GM19351 (cell line): ENCODE measurements at regions not wholly inside any gene's neighbourhood (a gene's known extent, or its start where the extent isn't known, plus 50 kb on each side); places are given as distances from the start of the nearest gene placed in this dataset.

Source experiments
- ATAC-seq: cut with Tn5 transposase; IDR thresholded peaks from one replicate; pipeline ENCODE4 v1.9.1; 2021; ENCODE audit warnings: mild to moderate bottlenecking, moderate library complexity; ENCODE audit not compliant: unreplicated experiment

- ATAC-seq, result no peak
Measured at GRCh38 chr18:76255070-76255683, 239.9 kb downstream of the ZNF516 start.

DNA sequence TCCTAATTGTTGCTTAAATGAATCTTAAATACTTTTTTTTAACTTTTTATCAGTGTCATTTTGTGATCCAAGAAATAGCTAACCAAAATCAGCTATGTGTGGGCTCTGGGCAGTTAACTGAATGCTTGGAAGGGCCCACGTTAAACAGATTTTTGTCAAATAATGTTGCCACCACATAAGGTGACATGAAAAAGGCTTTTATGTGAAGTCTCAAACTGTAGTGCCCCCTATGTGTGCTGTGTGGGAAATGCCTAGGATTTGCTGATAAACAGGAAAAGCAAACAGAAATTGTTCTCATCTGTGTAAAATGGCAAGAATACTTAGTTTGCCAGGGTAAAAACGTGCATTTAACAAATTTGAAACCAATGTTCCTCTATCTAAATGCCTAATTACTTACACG is 242.2 kb downstream of the ZNF516 start:
- ATAC-seq, result no peak

- no peak for ATAC-seq
Measured at GRCh38 chr18:76252139-76252538, 242.9 kb downstream of the ZNF516 start.

GRCh38 chr18:76251691-76252090 is 243.4 kb downstream of the ZNF516 start:
- no peak for ATAC-seq

DNA sequence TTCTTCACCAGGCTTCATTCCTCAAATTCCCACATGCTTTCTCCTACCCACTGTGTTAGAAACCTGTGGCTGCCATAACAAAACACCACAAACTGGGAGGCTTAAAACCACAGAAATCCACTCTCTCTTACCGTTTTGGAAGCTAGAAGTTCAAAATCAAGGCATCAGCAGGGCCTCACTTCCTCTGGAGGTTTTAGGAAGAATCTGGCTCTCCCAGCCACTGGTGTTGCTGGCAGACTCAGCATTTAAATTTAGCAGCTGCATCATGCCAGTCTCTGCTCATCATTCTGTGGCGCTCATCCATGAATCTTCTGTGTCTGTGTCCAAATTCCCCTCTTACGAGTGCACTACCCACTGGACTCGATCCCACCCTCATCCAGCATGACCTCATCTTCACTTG is 248.5 kb downstream of the ZNF516 start:
- ATAC-seq, result no peak

- ATAC-seq, result no peak
Measured at GRCh38 chr18:76234676-76235060, 260.4 kb downstream of the ZNF516 start.

DNA sequence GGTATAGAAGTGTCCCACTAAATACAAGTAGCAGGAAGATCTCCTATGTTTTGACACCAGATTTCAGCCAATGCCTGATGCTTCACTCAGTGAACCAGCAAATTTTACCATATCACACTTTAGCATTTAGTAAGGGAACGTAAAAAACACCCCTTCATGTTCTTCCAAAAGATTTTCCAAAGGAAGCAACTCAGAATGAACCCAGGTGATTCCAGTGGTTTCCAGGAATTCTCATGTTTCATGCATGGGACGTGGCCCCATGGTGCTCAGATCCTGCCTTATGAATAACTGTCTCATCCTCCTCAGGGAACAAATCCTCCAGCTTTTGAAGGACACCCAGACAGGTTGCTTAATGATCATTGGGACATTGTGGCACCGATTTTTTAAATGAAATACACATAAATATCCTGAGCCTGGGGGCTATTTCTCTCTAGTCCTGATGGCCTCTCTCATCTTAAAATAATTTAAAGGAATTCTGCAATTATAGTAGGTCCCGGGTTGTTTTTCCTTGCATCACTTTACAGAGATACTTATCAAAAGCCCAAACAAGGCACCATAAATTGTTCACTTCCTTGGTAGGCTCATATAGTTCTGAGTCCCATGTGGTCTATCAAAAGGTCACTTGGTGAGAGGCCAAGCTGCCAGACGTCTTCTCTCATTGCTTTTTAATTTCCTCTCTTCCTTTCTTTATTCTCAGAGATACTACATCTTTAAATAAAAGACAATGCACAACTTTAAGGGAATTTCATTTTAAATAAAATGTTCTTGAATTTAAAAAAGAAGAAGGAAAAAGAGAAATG is 261.0 kb downstream of the ZNF516 start:
- no peak for ATAC-seq

DNA sequence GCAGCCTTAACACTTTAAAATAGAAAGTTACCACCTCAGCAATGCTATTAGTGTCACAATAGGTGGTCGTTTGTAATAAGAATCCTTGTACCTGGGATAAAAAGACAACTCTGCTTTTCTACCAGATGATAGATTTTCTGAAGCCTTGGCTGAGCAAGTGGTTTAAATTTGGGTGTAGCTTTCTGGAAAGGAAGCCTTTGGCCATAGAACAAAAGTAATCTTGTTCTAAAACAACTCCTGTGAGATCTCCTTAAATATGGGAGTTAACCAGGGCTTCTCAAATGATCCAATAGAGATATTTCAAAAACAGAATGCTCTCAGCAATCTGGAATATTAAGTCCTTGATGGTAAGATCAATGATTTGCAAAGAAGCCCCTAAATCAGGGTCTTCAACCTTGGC is 261.6 kb downstream of the ZNF516 start:
- ATAC-seq, result no peak

DNA sequence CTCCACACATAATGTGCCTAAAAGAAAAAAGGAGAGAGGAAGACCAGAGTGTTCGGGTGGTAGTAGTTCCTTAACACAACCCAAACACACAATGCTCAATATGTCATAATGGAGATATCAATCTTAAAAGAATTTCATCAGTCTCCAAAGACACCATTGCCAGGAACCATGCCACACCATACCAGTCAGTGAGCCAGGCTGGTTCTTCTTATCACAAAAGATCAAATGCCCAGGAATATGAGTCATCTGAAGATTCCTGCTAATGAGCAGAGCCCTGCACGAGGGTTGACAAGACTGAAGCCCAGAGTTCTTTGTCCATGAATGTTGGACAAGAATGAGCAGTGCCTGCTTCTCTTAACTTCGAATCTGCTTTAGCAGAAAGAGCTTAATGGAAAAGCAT is 262.3 kb downstream of the ZNF516 start:
- ATAC-seq, result no peak

GRCh38 chr18:76232010-76232409 is 263.0 kb downstream of the ZNF516 start:
- ATAC-seq, result no peak

DNA sequence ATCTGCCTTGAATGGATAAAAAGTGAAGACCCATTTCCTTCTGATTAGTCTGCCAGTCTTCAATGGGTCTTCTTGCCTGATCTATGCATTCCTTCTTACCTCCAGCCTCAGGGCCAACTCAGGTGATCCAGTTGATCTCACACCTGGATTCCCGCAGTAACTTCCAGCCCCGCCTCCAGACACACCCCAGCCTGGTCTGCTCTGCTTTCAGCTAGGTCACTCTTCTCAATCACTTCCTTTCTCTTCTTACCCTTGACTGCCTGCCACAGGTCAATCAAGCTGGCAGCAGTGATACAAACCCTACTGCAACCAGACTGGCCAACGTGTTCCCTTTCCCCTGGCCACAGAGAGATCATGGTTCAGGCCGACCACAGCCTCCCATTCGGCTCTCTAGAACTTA is 263.6 kb downstream of the ZNF516 start:
- no peak for ATAC-seq

DNA sequence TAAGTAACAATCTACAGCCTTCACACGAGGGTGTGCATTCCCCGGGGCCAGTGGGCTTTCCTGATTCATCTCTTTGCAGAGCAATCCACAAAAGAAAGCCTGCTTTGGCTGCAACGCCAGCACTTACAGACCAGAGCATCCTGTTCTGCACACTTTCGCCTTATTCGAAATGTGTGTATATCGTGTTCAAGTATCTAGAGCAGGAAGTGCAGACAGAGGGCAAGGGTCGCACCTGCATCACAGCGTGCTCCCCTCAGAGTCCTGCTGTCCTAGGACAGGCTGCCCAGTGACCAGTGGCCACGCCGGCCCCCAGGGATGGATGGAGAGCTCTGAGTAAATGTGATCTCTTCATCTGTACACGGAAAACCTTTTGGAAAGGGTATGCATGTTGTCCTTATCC is 264.3 kb downstream of the ZNF516 start:
- no peak for ATAC-seq

DNA sequence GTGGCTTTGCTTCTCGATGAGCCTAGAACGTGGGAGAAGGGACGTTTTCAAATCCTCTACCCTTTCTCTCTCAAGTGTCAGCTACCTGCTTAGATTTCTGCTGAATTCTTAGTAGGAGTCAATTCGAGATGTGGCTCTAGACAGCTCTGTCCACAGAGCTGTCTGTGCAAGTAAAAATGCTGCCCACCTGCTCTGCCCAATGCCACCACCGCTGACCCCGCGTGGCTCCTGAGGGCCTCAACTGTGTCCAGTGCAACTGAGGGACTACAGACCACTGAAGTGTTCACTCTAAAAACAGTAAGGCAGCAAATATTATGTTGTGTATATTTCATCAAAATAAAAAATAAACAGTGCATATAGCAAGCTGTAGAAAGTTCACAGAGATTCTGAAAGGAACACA is 266.3 kb downstream of the ZNF516 start:
- ATAC-seq, result no peak

DNA sequence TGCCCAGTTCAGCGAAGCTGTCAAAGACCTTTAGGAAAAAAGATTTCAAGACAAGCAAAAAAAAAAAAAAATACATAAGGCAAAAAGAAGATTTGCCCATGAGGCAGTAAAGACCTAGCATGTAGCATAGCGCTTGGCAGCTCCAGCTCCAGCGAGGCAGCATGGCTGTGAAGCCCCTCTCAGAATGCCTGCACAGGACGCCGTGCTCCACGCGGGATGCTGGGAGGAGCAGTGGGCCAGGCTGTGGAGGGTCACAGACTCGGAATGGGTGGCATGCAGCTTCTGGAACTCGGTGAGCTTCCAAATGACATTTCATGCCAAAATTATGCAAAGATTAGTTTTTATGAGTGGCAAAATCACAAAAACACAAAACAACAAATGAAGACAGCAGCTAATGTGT is 267.3 kb downstream of the ZNF516 start:
- no peak for ATAC-seq

GRCh38 chr18:76223403-76223802 is 271.6 kb downstream of the ZNF516 start:
- no peak for ATAC-seq

- ATAC-seq, result no peak
Measured at GRCh38 chr18:76219023-76219422, 276.0 kb downstream of the ZNF516 start.

DNA sequence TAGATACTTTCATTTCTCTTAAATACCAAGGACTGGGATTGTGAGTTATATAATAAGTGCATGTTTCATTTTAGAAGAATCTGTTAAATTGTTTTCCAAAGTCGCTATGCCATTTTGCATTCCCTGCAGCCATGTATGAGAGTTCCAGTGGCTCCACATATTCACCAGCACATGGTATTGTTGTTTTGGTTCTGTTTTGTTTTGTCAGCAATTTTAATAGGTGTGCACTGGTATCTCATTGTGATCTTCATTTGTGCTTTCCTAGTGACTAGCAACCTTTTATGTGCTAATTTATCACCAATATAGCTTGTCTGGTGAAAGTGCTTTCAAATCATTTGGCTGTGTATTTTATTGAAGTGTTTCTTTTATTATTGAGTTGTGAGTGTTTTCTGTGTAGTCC is 278.9 kb downstream of the ZNF516 start:
- ATAC-seq, result no peak

GRCh38 chr18:76213991-76214390 is 281.1 kb downstream of the ZNF516 start:
- no peak for ATAC-seq

- no peak for ATAC-seq
Measured at GRCh38 chr18:76212960-76213359, 282.1 kb downstream of the ZNF516 start.

- ATAC-seq, result no peak
Measured at GRCh38 chr18:76209597-76209996, 285.4 kb downstream of the ZNF516 start.

GRCh38 chr18:76208678-76209306 is 286.2 kb downstream of the ZNF516 start:
- no peak for ATAC-seq

DNA sequence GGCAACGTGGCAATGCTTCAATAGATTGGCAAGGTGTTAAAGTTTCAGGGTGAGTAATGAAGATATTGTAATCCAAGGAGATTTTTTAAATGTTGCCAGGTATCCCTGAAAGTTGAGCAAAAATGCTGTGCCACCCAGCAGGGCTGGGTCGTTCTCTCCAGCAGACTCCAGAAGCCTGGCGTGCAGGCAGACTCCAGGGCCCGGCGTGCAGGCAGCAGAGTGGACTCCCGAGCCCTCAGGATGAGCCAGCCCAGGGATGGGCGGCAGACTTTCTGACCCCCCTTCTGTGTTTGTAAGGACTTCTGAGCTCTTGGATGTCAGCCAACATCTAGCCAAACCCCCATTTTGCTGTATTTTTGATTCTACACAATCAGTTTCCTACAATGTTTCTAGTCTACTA is 289.1 kb downstream of the ZNF516 start:
- no peak for ATAC-seq
